Colonic mucosa (tissue), 4 donors: ENCODE measurements at regions not wholly inside any gene's neighbourhood (a gene's known extent, or its start where the extent isn't known, plus 50 kb on each side); places are given as distances from the start of the nearest gene placed in this dataset.

Source experiments
- DNase-seq: peaks from one replicate; pipeline ENCODE4 v3.0.0-alpha.2; 2020
- H3K27ac ChIP-seq: fragments of 200-600 bp; one replicate; pipeline ENCODE4 v1.8.0; 2021
- H3K27me3 ChIP-seq: fragments of 200-600 bp; one replicate; pipeline ENCODE4 v1.8.0; 2021
- H3K36me3 ChIP-seq: fragments of 200-600 bp; one replicate; pipeline ENCODE4 v1.8.0; 2021
- H3K4me1 ChIP-seq: fragments of 200-600 bp; one replicate; pipeline ENCODE4 v1.8.0; 2021; ENCODE audit warnings: mild to moderate bottlenecking
- H3K4me3 ChIP-seq: fragments of 200-600 bp; one replicate; pipeline ENCODE4 v1.8.0; 2021
- H3K9ac ChIP-seq, 2 donors: one replicate each; pipeline ENCODE4 v1.7.0; 2013; ENCODE audit warnings: control low read depth in 2 of 2, low read depth in 2 of 2, low read length in 2 of 2
- H3K9me3 ChIP-seq: fragments of 200-600 bp; one replicate; pipeline ENCODE4 v1.8.0; 2021
- intact Hi-C: fragments of 100-400 bp; cut with DNase I; formaldehyde crosslinking; loops from one replicate; pipeline ENCODE4 v1.14.1; 2022
- TF ChIP-seq, protein P1 (sequence below): fragments of 200-600 bp; IDR thresholded peaks from one replicate; pipeline ENCODE4 v1.8.0; 2022; ENCODE audit warnings: antibody characterized with exemption, mild to moderate bottlenecking
- donor health status: healthy.
- donor health status: DM: no; HTN: no; CAD: no.
- donor health status: DM: no; HTN: no; CAD: no.

GRCh38 chr17:78305801-78306200 lies 54.1 kb downstream of the SOCS3 start:
- H3K27ac ChIP-seq, result no peak overlapping the region
- TF ChIP-seq, protein P1, sequence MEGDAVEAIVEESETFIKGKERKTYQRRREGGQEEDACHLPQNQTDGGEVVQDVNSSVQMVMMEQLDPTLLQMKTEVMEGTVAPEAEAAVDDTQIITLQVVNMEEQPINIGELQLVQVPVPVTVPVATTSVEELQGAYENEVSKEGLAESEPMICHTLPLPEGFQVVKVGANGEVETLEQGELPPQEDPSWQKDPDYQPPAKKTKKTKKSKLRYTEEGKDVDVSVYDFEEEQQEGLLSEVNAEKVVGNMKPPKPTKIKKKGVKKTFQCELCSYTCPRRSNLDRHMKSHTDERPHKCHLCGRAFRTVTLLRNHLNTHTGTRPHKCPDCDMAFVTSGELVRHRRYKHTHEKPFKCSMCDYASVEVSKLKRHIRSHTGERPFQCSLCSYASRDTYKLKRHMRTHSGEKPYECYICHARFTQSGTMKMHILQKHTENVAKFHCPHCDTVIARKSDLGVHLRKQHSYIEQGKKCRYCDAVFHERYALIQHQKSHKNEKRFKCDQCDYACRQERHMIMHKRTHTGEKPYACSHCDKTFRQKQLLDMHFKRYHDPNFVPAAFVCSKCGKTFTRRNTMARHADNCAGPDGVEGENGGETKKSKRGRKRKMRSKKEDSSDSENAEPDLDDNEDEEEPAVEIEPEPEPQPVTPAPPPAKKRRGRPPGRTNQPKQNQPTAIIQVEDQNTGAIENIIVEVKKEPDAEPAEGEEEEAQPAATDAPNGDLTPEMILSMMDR, result no peak
- H3K27me3 ChIP-seq, result no peaks in the 10 kb centered on the region
- H3K4me1 ChIP-seq, result no peaks in the 10 kb centered on the region
- no peak overlapping the region for H3K9ac ChIP-seq
- no peak overlapping the region for H3K4me3 ChIP-seq
- DNase-seq, result no peak
- no peaks in the 10 kb centered on the region for H3K9me3 ChIP-seq
- no peaks in the 10 kb centered on the region for H3K36me3 ChIP-seq
- intact Hi-C loops, result no loop called here

- H3K36me3 ChIP-seq, result no peaks in the 10 kb centered on the region
- no peak for DNase-seq
These were observed 55.3 kb downstream of the SOCS3 start for GRCh38 chr17:78304549-78305037.

GRCh38 chr17:78302478-78302877 lies 57.4 kb downstream of the SOCS3 start:
- no peak overlapping the region for H3K4me3 ChIP-seq
- no peaks in the 10 kb centered on the region for H3K27me3 ChIP-seq
- H3K9ac ChIP-seq, result no peak overlapping the region
- no peak overlapping the region for H3K27ac ChIP-seq
- no peaks in the 10 kb centered on the region for H3K36me3 ChIP-seq
- intact Hi-C loops, result no loop called here
- no peak for DNase-seq
- no peaks in the 10 kb centered on the region for H3K4me1 ChIP-seq
- no peaks in the 10 kb centered on the region for H3K9me3 ChIP-seq
- TF ChIP-seq, protein P1, result no peak

More at GRCh38 chr17:78304549-78305037, 55.3 kb downstream of the SOCS3 start:
- TF ChIP-seq, protein P1, result no peak
- Histone ChIP-seq H3K4me1 (no peaks in the 10 kb centered on the region), H3K4me3 (no peak overlapping the region), H3K9me3 (no peaks in the 10 kb centered on the region), H3K27me3 (no peaks in the 10 kb centered on the region), H3K27ac (no peak overlapping the region), H3K9ac (no peak overlapping the region)
- intact Hi-C loops, result no loop called here

DNA sequence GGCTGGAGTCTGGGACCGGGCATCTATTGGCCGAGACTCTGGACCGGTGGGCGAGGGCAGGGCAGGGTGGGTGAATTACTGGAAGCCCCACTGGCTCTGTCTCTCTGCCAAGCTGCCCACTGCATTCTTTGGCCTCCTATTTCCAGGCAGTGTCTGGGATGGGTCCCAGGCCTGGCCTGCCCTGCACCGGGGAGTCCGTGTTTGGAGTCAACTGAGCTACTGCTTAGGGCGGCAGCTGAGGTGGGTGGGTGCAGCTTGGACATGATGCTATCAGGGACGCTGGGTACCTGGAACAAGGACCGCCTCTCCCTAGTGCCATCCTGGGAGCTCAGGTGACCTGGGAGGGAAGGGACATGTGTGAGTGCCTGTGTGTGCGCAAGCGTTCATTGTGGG lies 58.1 kb downstream of the SOCS3 start:
- no peak overlapping the region for H3K4me3 ChIP-seq
- TF ChIP-seq, protein P1, result no peak
- H3K27me3 ChIP-seq, result no peaks in the 10 kb centered on the region
- H3K9ac ChIP-seq, result no peak overlapping the region
- no peaks in the 10 kb centered on the region for H3K4me1 ChIP-seq
- DNase-seq, result no peak
- no peak overlapping the region for H3K27ac ChIP-seq
- H3K36me3 ChIP-seq, result no peaks in the 10 kb centered on the region
- intact Hi-C loops, result no loop called here
- H3K9me3 ChIP-seq, result no peaks in the 10 kb centered on the region

GRCh38 chr17:78300962-78301820 lies 58.7 kb downstream of the SOCS3 start:
- H3K4me1 ChIP-seq, result no peaks in the 10 kb centered on the region
- no peaks in the 10 kb centered on the region for H3K9me3 ChIP-seq
- H3K27me3 ChIP-seq, result no peaks in the 10 kb centered on the region
- H3K4me3 ChIP-seq, result no peak overlapping the region
- TF ChIP-seq, protein P1, result no peak
- no peak overlapping the region for H3K9ac ChIP-seq
- no peaks in the 10 kb centered on the region for H3K36me3 ChIP-seq
- intact Hi-C loops, result no loop called here
- no peak overlapping the region for H3K27ac ChIP-seq
- no peak for DNase-seq
